Body of pancreas (tissue), 4 donors: ENCODE measurements at regions not wholly inside any gene's neighbourhood (a gene's known extent, or its start where the extent isn't known, plus 50 kb on each side); places are given as distances from the start of the nearest gene placed in this dataset.

ENCODE experiments used
- ATAC-seq: fragments of 150-250 bp; one replicate; pipeline ENCODE4 v1.9.1; 2016
- DNase-seq, 4 donors: peaks; one replicate each; pipeline ENCODE4 v3.0.0-alpha.2; 2019
- H3K27ac ChIP-seq, 4 donors: fragments of 200-600 bp; sonication (generic); 1 replicate in 3 of 4; 2 replicates in 1 of 4; pipeline versions ENCODE4 v1.5.1 to v1.6.1; 2016 to 2019; ENCODE audit warnings: mild to moderate bottlenecking in 1 of 4, mixed read lengths in 1 of 4, moderate library complexity in 1 of 4
- H3K27me3 ChIP-seq, 2 donors: fragments of 200-600 bp; sonication (generic); one replicate each; pipeline ENCODE4 v1.6.0; 2016; ENCODE audit warnings: mild to moderate bottlenecking in 1 of 2
- H3K36me3 ChIP-seq, 2 donors: fragments of 200-600 bp; sonication (generic); replicated peaks in 1 of 2; 2 replicates each; pipeline ENCODE4 v1.5.1; 2016; ENCODE audit warnings: low read depth in 2 of 2; ENCODE audit not compliant: insufficient read depth in 1 of 2
- H3K4me1 ChIP-seq: fragments of 200-600 bp; sonication (generic); one replicate; pipeline ENCODE4 v1.6.0; 2016
- H3K4me3 ChIP-seq, 2 donors: fragments of 200-600 bp; sonication (generic); 1 replicate in 1 of 2; 2 replicates in 1 of 2; pipeline ENCODE4 v1.5.1; 2016 to 2019
- H3K9me3 ChIP-seq, 3 donors: fragments of 200-600 bp; sonication (generic); 1 replicate in 2 of 3; 2 replicates in 1 of 3; pipeline ENCODE4 v1.5.1; 2016
- POLR2A ChIP-seq, 3 donors: fragments of 450-650 bp; IDR thresholded peaks; one replicate each; pipeline ENCODE4 v1.6.1; 2016; ENCODE audit warnings: antibody characterized with exemption in 3 of 3, mild to moderate bottlenecking in 2 of 3
- WGBS, 2 donors: methylation state at CpG; one replicate each; pipeline ENCODE4 v1.1.5; 2017; 5-methylcytosine and 5-hydroxymethylcytosine counted together
- intact Hi-C: fragments of 100-400 bp; cut with DNase I; formaldehyde crosslinking; loops from one replicate; pipeline ENCODE4 v1.15.1; 2023
- TF ChIP-seq, protein P1 (sequence below), 7 experiments: fragments of 450-650 bp in 4 of 7; fragments of 200-600 bp in 3 of 7; sonication (generic) in 3 of 7; IDR thresholded peaks; one replicate each; pipeline ENCODE4 v1.5.1; 2016 to 2019; ENCODE audit warnings: antibody characterized with exemption in 7 of 7

DNA sequence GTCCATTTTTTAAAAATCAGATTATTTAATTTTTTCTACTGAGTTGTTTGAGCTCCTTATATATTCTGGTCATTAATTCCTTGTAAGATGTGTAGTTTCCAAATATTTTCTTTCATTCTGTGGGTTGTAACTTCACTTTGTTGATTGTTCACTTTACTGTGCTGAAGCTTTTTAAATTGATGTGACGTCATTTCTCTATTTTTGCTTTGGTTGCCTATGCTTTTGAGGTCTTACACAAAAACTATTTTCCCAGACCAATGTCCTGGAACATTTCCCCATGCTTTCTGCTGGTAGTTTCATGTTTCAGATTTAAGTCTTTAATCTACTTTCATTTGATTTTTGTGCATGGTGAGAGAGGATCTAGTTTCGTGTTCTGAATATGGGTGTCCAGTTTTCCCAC lies 753.6 kb downstream of the TRIML1 start:
- H3K4me3 ChIP-seq: no peak overlapping the region
- H3K4me1 ChIP-seq: no peaks in the 10 kb centered on the region
- DNase-seq: no peak
- WGBS, 2 donors: 38 to 78% methylated on average over 2 of the region's 2 CpGs
- H3K27ac ChIP-seq: no peak overlapping the region
- ATAC-seq: no peak
- H3K36me3 ChIP-seq: no peaks in the 10 kb centered on the region
- no peaks in the 10 kb centered on the region for H3K27me3 ChIP-seq
- no peaks in the 10 kb centered on the region for H3K9me3 ChIP-seq
- TF ChIP-seq POLR2A (IDR thresholded peaks at IDR 0.05): no peak
- TF ChIP-seq, protein P1, sequence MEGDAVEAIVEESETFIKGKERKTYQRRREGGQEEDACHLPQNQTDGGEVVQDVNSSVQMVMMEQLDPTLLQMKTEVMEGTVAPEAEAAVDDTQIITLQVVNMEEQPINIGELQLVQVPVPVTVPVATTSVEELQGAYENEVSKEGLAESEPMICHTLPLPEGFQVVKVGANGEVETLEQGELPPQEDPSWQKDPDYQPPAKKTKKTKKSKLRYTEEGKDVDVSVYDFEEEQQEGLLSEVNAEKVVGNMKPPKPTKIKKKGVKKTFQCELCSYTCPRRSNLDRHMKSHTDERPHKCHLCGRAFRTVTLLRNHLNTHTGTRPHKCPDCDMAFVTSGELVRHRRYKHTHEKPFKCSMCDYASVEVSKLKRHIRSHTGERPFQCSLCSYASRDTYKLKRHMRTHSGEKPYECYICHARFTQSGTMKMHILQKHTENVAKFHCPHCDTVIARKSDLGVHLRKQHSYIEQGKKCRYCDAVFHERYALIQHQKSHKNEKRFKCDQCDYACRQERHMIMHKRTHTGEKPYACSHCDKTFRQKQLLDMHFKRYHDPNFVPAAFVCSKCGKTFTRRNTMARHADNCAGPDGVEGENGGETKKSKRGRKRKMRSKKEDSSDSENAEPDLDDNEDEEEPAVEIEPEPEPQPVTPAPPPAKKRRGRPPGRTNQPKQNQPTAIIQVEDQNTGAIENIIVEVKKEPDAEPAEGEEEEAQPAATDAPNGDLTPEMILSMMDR (IDR thresholded peaks at IDR 0.05): no peak
- intact Hi-C loops: no loop called here

DNA sequence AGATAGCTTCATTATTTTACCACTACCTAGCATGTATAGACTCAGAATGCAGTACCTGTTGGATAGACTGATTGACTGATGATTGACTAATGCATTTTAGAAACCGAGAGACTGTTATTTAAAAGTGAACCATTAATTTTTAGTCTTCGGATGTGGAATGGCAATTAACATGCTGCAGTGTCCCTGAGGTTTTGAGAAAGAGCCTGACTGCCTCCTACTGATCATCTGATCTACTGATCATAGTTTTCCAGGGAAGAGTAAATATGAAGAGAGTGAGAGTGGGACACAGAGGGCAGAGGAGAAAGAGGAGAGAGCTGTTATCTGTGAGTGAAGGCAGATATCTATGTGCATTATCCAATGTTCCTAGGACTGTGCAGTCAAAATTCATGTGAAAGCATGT lies 764.7 kb downstream of the TRIML1 start:
- no peak for TF ChIP-seq POLR2A (IDR thresholded peaks at IDR 0.05)
- TF ChIP-seq, protein P1 (IDR thresholded peaks at IDR 0.05): no peak
- no peaks in the 10 kb centered on the region for H3K9me3 ChIP-seq
- H3K4me3 ChIP-seq: no peak overlapping the region
- DNase-seq (no peak), ATAC-seq (no peak)
- H3K27ac ChIP-seq: no peak overlapping the region
- intact Hi-C loops: no loop called here
- no peaks in the 10 kb centered on the region for H3K4me1 ChIP-seq
- H3K27me3 ChIP-seq: no peaks in the 10 kb centered on the region
- WGBS, 2 donors: 14 to 15% methylated on average over 2 of the region's 2 CpGs
- H3K36me3 ChIP-seq: no peaks in the 10 kb centered on the region

DNA sequence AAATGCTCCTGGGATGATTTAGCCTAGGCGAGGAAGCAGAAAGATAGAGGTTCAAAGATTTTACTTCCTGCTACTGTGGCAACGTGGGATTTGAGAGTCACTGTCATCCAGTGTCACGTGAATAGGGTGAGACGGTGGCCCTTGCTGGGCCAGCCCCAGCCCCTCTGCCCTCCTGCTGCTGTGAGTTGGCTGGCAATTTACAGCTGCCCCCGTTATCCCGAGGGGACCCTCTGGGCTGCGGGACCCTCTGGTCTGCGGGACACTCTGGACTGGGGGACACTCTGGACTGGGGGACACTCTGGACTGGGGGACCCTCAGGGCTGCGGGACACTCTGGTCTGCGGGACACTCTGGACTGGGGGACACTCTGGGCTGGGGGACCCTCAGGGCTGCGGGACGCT lies 765.4 kb downstream of the TRIML1 start:
- no peak for DNase-seq
- no peak for ATAC-seq
- Histone ChIP-seq H3K36me3 (no peaks in the 10 kb centered on the region), H3K9me3 (no peaks in the 10 kb centered on the region), H3K27ac (no peak overlapping the region), H3K4me3 (no peak overlapping the region), H3K4me1 (no peaks in the 10 kb centered on the region), H3K27me3 (no peaks in the 10 kb centered on the region)
- no peak for TF ChIP-seq POLR2A (IDR thresholded peaks at IDR 0.05)
- TF ChIP-seq, protein P1 (IDR thresholded peaks at IDR 0.05): no peak
- intact Hi-C loops: no loop called here
- 52 to 70% methylated on average over 7 of the region's 12 CpGs for WGBS, 2 donors

DNA sequence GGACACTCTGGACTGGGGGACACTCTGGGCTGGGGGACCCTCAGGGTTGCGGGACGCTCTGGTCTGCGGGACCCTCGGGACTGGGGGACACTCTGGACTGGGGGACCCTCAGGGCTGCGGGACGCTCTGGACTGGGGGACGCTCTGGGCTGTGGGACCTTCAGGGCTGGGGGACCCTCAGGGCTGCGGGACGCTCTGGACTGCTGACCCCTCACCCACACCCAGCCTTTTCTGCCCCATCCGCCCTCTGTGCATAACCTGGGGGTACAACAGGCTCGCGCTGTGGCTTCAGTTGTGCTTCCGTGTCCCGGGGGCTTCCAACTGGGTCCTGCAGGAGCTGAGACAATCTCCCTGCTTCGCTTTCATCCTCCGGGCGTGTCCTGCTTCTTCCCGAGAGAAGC lies 766.0 kb downstream of the TRIML1 start:
- DNase-seq (no peak), ATAC-seq (no peak)
- TF ChIP-seq, protein P1 (IDR thresholded peaks at IDR 0.05): no peak
- TF ChIP-seq POLR2A (IDR thresholded peaks at IDR 0.05): no peak
- H3K4me1 ChIP-seq: no peaks in the 10 kb centered on the region
- intact Hi-C loops: no loop called here
- no peak overlapping the region for H3K4me3 ChIP-seq
- 74 to 85% methylated on average over 10 of the region's 18 CpGs for WGBS, 2 donors
- H3K27me3 ChIP-seq: no peaks in the 10 kb centered on the region
- H3K9me3 ChIP-seq: no peaks in the 10 kb centered on the region
- no peak overlapping the region for H3K27ac ChIP-seq
- H3K36me3 ChIP-seq: no peaks in the 10 kb centered on the region

DNA sequence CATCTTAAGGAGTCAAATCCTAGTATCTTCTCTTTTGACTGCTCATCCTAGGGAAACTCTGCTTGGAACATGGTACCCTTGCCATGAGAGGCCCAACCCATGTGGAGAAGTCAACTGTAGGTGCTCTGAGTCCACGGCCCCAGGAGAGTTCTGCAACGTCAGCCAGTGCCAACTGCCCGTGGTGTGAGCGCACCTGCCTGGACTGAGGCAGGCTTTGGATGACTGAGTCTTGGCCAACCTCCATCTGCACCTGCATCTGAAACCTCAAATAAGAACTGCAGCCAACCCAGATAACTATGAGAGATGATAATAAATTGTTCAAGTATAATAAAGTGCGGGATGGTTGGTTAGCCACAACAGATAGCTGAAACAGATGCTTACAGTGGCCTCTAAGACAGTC lies 772.0 kb downstream of the TRIML1 start:
- Histone ChIP-seq H3K4me1 (no peaks in the 10 kb centered on the region), H3K9me3 (peaks cover 0 to 13% (median 0%) of the 10 kb centered on the region in 3 donors), H3K36me3 (no peaks in the 10 kb centered on the region), H3K27ac (no peak overlapping the region), H3K4me3 (no peak overlapping the region), H3K27me3 (no peaks in the 10 kb centered on the region)
- intact Hi-C loops: no loop called here
- TF ChIP-seq, protein P1 (IDR thresholded peaks at IDR 0.05): no peak
- TF ChIP-seq POLR2A (IDR thresholded peaks at IDR 0.05): no peak
- ATAC-seq: no peak
- WGBS, 2 donors: 75 to 85% methylated on average over 5 of the region's 5 CpGs
- no peak for DNase-seq
